ENCODE measurements at regions not wholly inside any gene's neighbourhood (a gene's known extent, or its start where the extent isn't known, plus 50 kb on each side); places are given as distances from the start of the nearest gene placed in this dataset.

GRCh38 chr20:39698752-39699151 lies 736.6 kb downstream of the DHX35 start:
- Histone ChIP-seq H3K27ac (ENCODE audit: low read depth in 1 of 2, low read length in 2 of 2) (no peak overlapping the region), H3K4me1 (ENCODE audit: control insufficient read depth in 1 of 2, insufficient read depth in 2 of 2, low read length in 2 of 2) (peaks cover 0 to 2% of the 10 kb centered on the region in 2 donors), H3K9me3 (ENCODE audit: control insufficient read depth, low read length) (no peaks in the 10 kb centered on the region), H3K27me3 (ENCODE audit: control insufficient read depth in 1 of 2, insufficient read depth in 2 of 2, low read length in 1 of 2) (no peaks in the 10 kb centered on the region), H3K4me3 (ENCODE audit: low read length in 2 of 2) (no peak overlapping the region), H3K36me3 (ENCODE audit: control insufficient read depth in 1 of 2, insufficient read depth in 2 of 2, low read length in 1 of 2) (no peaks in the 10 kb centered on the region)
- intact Hi-C loops (cut with DNase I): no loop called here
- 8 to 13% methylated on average over 1 of the region's 1 CpG for WGBS, 2 donors
- ATAC-seq (ENCODE audit: low FRiP score) (no peak), DNase-seq (no peak)

GRCh38 chr20:39691151-39691862 lies 729.2 kb downstream of the DHX35 start:
- Histone ChIP-seq H3K27me3 (ENCODE audit: control insufficient read depth in 1 of 2, insufficient read depth in 2 of 2, low read length in 1 of 2) (peaks cover 0 to 2% of the 10 kb centered on the region in 2 donors), H3K9me3 (ENCODE audit: control insufficient read depth, low read length) (no peaks in the 10 kb centered on the region), H3K4me3 (ENCODE audit: low read length in 2 of 2) (no peak overlapping the region), H3K27ac (ENCODE audit: low read depth in 1 of 2, low read length in 2 of 2) (no peak overlapping the region), H3K36me3 (ENCODE audit: control insufficient read depth in 1 of 2, insufficient read depth in 2 of 2, low read length in 1 of 2) (no peaks in the 10 kb centered on the region), H3K4me1 (ENCODE audit: control insufficient read depth in 1 of 2, insufficient read depth in 2 of 2, low read length in 2 of 2) (no peaks in the 10 kb centered on the region)
- WGBS, 2 donors: 41 to 42% methylated on average over 3 of the region's 3 CpGs
- intact Hi-C loops (cut with DNase I): no loop called here
- ATAC-seq (ENCODE audit: low FRiP score) (no peak), DNase-seq (no peak)

- Histone ChIP-seq H3K27me3 (ENCODE audit: control insufficient read depth in 1 of 2, insufficient read depth in 2 of 2, low read length in 1 of 2) (peaks cover 0 to 2% of the 10 kb centered on the region in 2 donors), H3K4me1 (ENCODE audit: control insufficient read depth in 1 of 2, insufficient read depth in 2 of 2, low read length in 2 of 2) (no peaks in the 10 kb centered on the region), H3K27ac (ENCODE audit: low read depth in 1 of 2, low read length in 2 of 2) (no peak overlapping the region), H3K4me3 (ENCODE audit: low read length in 2 of 2) (no peak overlapping the region), H3K36me3 (ENCODE audit: control insufficient read depth in 1 of 2, insufficient read depth in 2 of 2, low read length in 1 of 2) (no peaks in the 10 kb centered on the region), H3K9me3 (ENCODE audit: control insufficient read depth, low read length) (peaks cover 6% of the 10 kb centered on the region)
- ATAC-seq (ENCODE audit: low FRiP score) (no peak), DNase-seq (no peak)
- intact Hi-C loops (cut with DNase I): no loop called here
- 31 to 32% methylated on average over 5 of the region's 5 CpGs for whole genome bisulfite sequencing, 2 donors
Observed at GRCh38 chr20:39676857-39677391, 714.8 kb downstream of the DHX35 start.

GRCh38 chr20:39676241-39676640 lies 714.1 kb downstream of the DHX35 start:
- no peak for ATAC-seq (ENCODE audit: low FRiP score)

GRCh38 chr20:39674842-39675241 lies 712.7 kb downstream of the DHX35 start:
- no peaks in the 10 kb centered on the region for H3K27me3 ChIP-seq (ENCODE audit: control insufficient read depth in 1 of 2, insufficient read depth in 2 of 2, low read length in 1 of 2)
- 59 to 68% methylated on average over 2 of the region's 2 CpGs for WGBS, 2 donors
- H3K9me3 ChIP-seq (ENCODE audit: control insufficient read depth, low read length): peaks cover 3% of the 10 kb centered on the region
- H3K27ac ChIP-seq (ENCODE audit: low read depth in 1 of 2, low read length in 2 of 2): no peak overlapping the region
- no peaks in the 10 kb centered on the region for H3K36me3 ChIP-seq (ENCODE audit: control insufficient read depth in 1 of 2, insufficient read depth in 2 of 2, low read length in 1 of 2)
- intact Hi-C loops (cut with DNase I): no loop called here
- no peak for DNase-seq
- no peaks in the 10 kb centered on the region for H3K4me1 ChIP-seq (ENCODE audit: control insufficient read depth in 1 of 2, insufficient read depth in 2 of 2, low read length in 2 of 2)
- ATAC-seq (ENCODE audit: low FRiP score): no peak
- no peak overlapping the region for H3K4me3 ChIP-seq (ENCODE audit: low read length in 2 of 2)

More at GRCh38 chr20:39676241-39676640, 714.1 kb downstream of the DHX35 start:
- H3K4me3 ChIP-seq (ENCODE audit: low read length in 2 of 2): no peak overlapping the region
- no peaks in the 10 kb centered on the region for H3K36me3 ChIP-seq (ENCODE audit: control insufficient read depth in 1 of 2, insufficient read depth in 2 of 2, low read length in 1 of 2)
- H3K9me3 ChIP-seq (ENCODE audit: control insufficient read depth, low read length): peaks cover 6% of the 10 kb centered on the region
- no peak for DNase-seq
- peaks cover 0 to 2% of the 10 kb centered on the region in 2 donors for H3K27me3 ChIP-seq (ENCODE audit: control insufficient read depth in 1 of 2, insufficient read depth in 2 of 2, low read length in 1 of 2)
- no peak overlapping the region for H3K27ac ChIP-seq (ENCODE audit: low read depth in 1 of 2, low read length in 2 of 2)
- intact Hi-C loops (cut with DNase I): no loop called here
- no peaks in the 10 kb centered on the region for H3K4me1 ChIP-seq (ENCODE audit: control insufficient read depth in 1 of 2, insufficient read depth in 2 of 2, low read length in 2 of 2)
- WGBS, 2 donors: 90 to 91% methylated on average over 6 of the region's 6 CpGs

GRCh38 chr20:39670988-39671387 lies 708.8 kb downstream of the DHX35 start:
- H3K4me3 ChIP-seq (ENCODE audit: low read length in 2 of 2): no peak overlapping the region
- H3K36me3 ChIP-seq (ENCODE audit: control insufficient read depth in 1 of 2, insufficient read depth in 2 of 2, low read length in 1 of 2): no peaks in the 10 kb centered on the region
- DNase-seq: no peak
- no peaks in the 10 kb centered on the region for H3K4me1 ChIP-seq (ENCODE audit: control insufficient read depth in 1 of 2, insufficient read depth in 2 of 2, low read length in 2 of 2)
- no peak overlapping the region for H3K27ac ChIP-seq (ENCODE audit: low read depth in 1 of 2, low read length in 2 of 2)
- H3K27me3 ChIP-seq (ENCODE audit: control insufficient read depth in 1 of 2, insufficient read depth in 2 of 2, low read length in 1 of 2): no peaks in the 10 kb centered on the region
- no peaks in the 10 kb centered on the region for H3K9me3 ChIP-seq (ENCODE audit: control insufficient read depth, low read length)
- 33% methylated on average over 2 of the region's 2 CpGs for WGBS, 2 donors
- no peak for ATAC-seq (ENCODE audit: low FRiP score)
- intact Hi-C loops (cut with DNase I): no loop called here

GRCh38 chr20:39669659-39670058 lies 707.5 kb downstream of the DHX35 start:
- no peak overlapping the region for H3K27ac ChIP-seq (ENCODE audit: low read depth in 1 of 2, low read length in 2 of 2)
- no peaks in the 10 kb centered on the region for H3K4me1 ChIP-seq (ENCODE audit: control insufficient read depth in 1 of 2, insufficient read depth in 2 of 2, low read length in 2 of 2)
- no peak overlapping the region for H3K4me3 ChIP-seq (ENCODE audit: low read length in 2 of 2)
- 68 to 72% methylated on average over 2 of the region's 2 CpGs for WGBS, 2 donors
- no peaks in the 10 kb centered on the region for H3K36me3 ChIP-seq (ENCODE audit: control insufficient read depth in 1 of 2, insufficient read depth in 2 of 2, low read length in 1 of 2)
- no peak for ATAC-seq (ENCODE audit: low FRiP score)
- intact Hi-C loops (cut with DNase I): no loop called here
- no peak for DNase-seq
- no peaks in the 10 kb centered on the region for H3K27me3 ChIP-seq (ENCODE audit: control insufficient read depth in 1 of 2, insufficient read depth in 2 of 2, low read length in 1 of 2)
- H3K9me3 ChIP-seq (ENCODE audit: control insufficient read depth, low read length): no peaks in the 10 kb centered on the region

GRCh38 chr20:39668038-39668437 lies 705.9 kb downstream of the DHX35 start:
- no peaks in the 10 kb centered on the region for H3K4me1 ChIP-seq (ENCODE audit: control insufficient read depth in 1 of 2, insufficient read depth in 2 of 2, low read length in 2 of 2)
- no peak overlapping the region for H3K27ac ChIP-seq (ENCODE audit: low read depth in 1 of 2, low read length in 2 of 2)
- H3K27me3 ChIP-seq (ENCODE audit: control insufficient read depth in 1 of 2, insufficient read depth in 2 of 2, low read length in 1 of 2): no peaks in the 10 kb centered on the region
- 68 to 70% methylated on average over 3 of the region's 3 CpGs for WGBS, 2 donors
- no peak for DNase-seq
- no peaks in the 10 kb centered on the region for H3K9me3 ChIP-seq (ENCODE audit: control insufficient read depth, low read length)
- intact Hi-C loops (cut with DNase I): no loop called here
- H3K4me3 ChIP-seq (ENCODE audit: low read length in 2 of 2): no peak overlapping the region
- no peak for ATAC-seq (ENCODE audit: low FRiP score)
- no peaks in the 10 kb centered on the region for H3K36me3 ChIP-seq (ENCODE audit: control insufficient read depth in 1 of 2, insufficient read depth in 2 of 2, low read length in 1 of 2)

GRCh38 chr20:39661833-39662232 lies 699.7 kb downstream of the DHX35 start:
- Histone ChIP-seq H3K4me3 (ENCODE audit: low read length in 2 of 2) (no peak overlapping the region), H3K27me3 (ENCODE audit: control insufficient read depth in 1 of 2, insufficient read depth in 2 of 2, low read length in 1 of 2) (no peaks in the 10 kb centered on the region), H3K36me3 (ENCODE audit: control insufficient read depth in 1 of 2, insufficient read depth in 2 of 2, low read length in 1 of 2) (no peaks in the 10 kb centered on the region), H3K9me3 (ENCODE audit: control insufficient read depth, low read length) (no peaks in the 10 kb centered on the region), H3K27ac (ENCODE audit: low read depth in 1 of 2, low read length in 2 of 2) (no peak overlapping the region), H3K4me1 (ENCODE audit: control insufficient read depth in 1 of 2, insufficient read depth in 2 of 2, low read length in 2 of 2) (peaks cover 0 to 2% of the 10 kb centered on the region in 2 donors)
- intact Hi-C loops (cut with DNase I): no loop called here
- WGBS, 2 donors: 0 to 29% methylated on average over 1 of the region's 1 CpG
- DNase-seq (no peak), ATAC-seq (ENCODE audit: low FRiP score) (no peak)
